NCI-H1105 treated with DMSO at 0.1 percent for 48 hours (cell line): ENCODE measurements at regions not wholly inside any gene's neighbourhood (a gene's known extent, or its start where the extent isn't known, plus 50 kb on each side); places are given as distances from the start of the nearest gene placed in this dataset.
A peak's percentile ranks its signal among the peaks of the same experiment; 100 is the strongest.
"Not testable (repeated sequence)": the region's sequence is repeated elsewhere in the genome, so short reads cannot be mapped to it uniquely, and the experiment has no call there.

Source experiments
- DNase-seq: peaks from one replicate; lab custom pipeline; 2025; lab: John Stamatoyannopoulos, UW

DNA sequence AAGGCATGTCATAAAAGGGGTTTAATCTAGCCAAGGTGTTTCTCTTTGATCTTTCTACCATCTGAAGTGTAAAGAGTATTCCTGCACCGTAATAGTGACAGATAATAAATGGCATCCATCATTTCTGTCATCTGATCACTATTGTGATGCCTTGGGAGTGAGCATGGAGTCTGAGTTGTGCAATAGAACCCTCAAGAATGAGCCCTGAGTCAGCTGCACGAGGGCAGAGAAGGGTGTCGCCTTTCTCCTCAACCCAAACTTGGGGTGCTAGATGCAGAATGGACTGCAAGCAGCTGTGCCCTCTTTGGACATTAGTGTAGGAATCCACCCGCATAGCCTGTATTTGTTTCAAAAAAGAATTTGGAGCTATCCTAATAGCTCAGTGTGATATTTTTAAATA is 115.2 kb downstream of the ZNF37A start:
- DNase-seq: no peak

DNA sequence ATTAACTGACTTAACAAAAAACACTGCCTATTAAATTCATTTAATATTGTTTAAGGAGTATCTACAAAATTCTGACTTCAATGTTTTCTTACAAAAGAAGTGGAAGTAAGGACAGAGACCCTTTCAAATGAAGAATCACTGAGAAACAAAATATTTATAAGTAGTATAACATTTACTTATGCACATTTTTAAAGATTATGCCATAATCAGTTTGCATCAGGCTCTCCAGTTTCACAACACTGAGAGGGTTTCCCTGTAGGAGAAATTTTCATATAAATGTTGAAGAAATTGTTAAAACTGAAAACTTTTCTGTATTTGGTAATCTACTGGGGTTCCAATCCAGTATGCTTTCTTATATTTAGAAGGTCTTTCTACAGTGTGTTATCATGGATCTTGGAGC is 115.6 kb downstream of the ZNF37A start:
- DNase-seq: not testable (repeated sequence)

DNA sequence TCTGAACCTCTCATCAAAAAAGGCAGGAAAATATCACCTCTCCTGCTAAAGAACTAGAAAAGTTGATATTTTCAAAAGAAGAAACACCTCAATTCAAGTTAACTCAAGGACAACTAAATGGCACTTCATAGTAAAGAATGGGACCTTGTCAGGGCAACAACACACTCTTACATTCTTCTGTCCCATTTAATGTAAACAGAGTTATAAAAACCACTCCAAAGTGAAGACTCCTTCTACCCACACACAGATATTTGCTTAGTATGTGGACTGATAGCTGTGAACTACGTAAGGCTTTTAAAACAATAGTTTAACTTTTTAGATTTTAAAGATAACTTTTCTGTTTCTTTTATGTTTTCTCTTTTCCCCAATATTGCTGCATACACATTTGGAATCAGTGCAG is 118.3 kb downstream of the ZNF37A start:
- DNase-seq: no peak

DNA sequence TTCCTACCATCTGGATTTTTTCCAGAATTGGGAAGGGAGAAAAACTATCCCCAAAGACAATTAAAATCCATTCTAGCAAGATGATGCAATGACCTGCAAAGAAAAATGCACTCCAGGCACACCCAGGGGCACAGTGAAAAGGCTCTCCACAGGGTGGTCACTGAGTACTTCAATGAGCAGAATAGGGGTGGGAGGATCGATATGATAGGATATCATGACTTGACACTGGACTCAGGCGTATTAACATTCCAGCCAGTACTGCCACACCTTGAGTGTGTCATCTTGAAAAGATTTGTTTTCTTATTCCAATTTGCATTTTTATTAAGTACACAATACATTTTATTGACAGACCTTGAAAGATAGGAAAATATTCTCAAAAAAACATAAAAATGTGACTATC is 132.2 kb downstream of the ZNF37A start:
- DNase-seq: no peak

DNA sequence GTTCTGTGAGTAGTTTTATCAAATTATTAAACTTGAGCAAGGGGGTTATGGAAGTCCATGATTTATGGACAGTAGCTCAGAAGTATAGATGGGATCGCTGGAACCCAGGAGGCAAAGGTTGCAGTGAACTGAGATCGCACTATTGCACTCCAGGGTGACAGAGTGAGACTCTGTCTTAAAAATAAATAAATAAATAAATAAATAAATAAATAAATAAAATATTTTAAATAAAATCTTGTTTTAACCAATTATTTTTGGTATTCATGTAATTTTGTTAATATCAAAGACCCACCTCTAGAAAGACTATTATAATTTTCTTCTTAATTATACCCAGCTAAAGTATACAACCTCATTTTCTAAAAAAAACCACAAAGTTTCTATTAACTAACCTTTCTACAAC is 134.3 kb downstream of the ZNF37A start:
- no peak for DNase-seq

DNA sequence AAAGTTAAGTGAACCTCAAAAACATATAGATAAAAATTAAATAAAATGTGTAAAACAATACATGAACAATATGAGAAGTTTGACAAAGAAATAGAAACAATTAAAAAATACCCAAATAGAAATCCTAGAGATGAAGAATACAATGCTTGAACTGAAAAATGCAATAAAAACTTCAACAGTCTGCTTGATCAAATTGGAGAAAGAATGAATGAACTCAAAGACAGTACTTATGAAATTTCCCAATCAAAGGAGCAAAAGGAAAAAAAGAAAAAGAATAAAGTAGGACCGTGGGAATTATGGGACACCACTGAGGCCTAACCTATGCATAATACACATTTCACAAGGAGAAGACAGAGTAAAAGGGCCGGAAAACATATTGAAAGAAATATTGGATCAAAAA is 144.3 kb downstream of the ZNF37A start:
- not testable (repeated sequence) for DNase-seq

DNA sequence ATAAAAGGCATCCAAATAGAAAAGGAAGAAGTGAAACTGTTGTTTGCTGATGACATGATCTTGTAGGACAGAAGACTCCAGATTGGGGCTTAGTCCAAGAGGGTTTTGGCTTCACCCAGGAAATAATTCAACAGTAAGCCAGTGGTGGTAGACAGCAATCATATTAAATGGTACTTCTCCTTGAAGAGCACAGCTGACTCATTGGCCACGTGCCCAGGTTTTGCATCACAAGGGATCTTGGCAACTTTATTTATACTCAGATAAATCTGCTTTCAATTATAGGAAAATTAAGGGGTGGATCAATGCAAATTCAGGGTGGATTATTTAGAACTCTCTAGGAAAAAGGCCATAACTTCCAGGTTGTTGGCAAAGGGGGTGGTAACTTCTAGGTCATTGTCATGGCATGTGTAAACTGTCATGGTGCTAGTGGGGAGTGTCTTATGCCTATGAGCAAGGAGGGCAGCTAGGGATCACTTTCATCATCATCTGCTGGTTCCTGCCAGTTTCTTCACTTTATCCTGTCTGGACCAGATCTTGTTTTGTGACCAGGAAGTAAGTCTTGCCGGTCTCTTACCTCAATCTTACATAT is 148.0 kb downstream of the ZNF37A start:
- not testable (repeated sequence) for DNase-seq

DNA sequence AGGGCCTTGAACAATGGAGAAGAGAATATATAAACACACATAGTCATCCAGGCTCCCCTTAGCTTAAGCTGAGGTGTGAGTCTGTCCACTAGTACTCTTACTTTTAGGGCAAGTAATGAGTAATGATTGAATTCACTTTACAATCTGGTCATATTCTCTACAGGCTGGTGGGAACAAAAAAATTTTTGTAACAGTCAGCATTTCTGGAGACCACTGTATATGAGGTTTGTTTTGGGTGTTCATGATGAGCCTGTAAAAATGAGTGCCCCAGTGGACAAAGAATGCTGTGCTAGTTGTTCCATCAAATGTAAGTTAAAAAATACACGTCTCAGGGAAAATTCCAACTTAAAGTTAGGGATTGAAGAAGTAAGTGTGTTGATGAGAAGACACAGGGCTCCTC is 154.0 kb downstream of the ZNF37A start:
- not testable (repeated sequence) for DNase-seq

DNA sequence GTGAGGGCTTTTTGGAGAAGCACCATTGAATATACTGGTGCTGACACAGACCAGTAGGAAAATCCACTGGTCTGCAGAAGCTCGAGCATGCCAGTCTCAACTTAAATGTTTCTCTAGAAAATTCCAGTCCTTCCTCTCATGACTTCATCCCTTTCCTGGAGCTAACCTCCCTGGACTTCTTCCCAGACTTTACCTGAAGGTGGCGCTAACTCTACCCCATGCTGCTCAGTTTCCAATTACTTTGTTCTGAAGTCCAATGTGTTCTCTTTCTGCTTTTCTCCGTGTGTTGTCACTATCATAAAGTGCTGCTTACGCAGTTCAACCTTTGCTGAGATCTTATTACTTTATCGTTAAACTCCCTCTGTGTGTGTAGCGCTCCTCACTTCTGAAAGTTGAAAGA is 158.4 kb downstream of the ZNF37A start:
- DNase-seq: not testable (repeated sequence)

DNA sequence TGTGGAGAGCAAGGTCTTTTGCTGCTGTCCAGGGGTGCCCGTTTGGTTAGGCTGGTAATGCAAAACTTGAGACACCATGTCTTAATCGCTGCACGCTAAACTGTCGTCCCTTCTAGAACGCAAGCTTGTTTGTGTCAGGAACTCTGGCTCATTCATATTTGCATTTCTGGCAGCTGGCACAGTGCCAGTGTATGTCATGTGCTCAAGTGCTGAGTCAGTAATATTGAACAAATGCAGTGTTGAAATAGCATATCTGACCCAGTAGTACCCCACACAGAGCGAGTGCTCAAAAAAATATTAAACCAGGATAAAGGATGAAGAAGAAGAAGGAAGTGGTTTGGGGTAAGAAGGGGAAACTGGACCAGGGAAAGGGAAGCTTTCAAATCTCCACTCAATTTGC is 173.4 kb downstream of the ZNF37A start:
- not testable (repeated sequence) for DNase-seq

DNA sequence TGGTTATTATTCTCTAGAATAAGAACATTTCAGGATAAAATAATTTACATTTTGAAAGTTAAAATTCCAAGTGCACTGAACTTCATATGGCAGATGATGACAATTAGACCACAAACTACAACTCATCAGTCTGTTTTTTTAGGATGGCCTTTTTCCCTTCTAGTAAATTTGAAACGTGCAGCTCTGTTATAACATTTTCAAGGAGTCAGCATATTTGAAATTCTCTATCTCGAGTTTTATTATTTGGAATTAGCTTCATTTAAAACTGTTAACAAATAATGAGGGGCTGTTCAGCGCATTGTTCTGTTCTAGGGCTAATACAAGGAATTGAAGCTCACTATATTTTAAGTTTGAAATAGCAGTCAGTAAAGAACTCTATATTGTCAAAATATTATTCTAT is 176.9 kb downstream of the ZNF37A start:
- DNase-seq: not testable (repeated sequence)

DNA sequence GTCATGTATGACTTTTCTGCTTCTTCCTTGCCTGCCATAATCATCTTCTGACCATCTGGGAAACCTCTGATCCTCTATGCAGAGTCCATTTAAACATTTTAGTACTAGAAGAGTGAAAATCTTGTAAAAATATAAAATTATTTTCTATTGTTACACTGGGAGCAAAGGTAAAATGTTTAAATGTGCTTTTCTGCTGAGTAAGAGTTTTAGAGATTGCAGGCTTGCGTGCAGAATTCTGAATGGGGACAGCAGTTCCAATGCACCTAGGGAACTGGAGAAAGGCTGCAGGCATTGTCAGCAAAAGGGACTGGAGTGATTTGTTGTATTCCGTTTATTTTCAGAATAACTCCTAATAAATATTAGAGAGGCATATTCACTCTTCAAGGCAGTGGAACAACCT is 180.7 kb downstream of the ZNF37A start:
- DNase-seq: not testable (repeated sequence)

DNA sequence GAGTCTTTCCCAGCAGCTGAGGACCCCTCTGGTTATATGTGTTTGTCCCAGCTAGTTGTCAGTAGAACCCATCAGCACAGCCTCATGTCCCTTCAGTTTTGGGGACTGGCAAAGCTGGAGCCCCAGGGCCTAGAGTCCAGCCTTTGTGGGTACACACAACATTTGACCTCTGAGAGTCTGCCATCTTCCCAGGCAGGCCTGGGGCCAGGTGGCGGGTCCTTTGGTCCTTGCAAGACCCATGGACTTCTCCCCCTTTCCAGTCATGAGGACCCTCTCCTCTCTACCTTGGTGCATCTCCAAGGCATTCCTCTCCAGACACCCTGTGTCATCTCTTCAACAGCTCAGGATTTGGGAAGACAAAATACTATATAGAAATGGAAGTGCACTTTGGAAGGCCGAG is 198.4 kb downstream of the ZNF37A start:
- DNase-seq: not testable (repeated sequence)

DNA sequence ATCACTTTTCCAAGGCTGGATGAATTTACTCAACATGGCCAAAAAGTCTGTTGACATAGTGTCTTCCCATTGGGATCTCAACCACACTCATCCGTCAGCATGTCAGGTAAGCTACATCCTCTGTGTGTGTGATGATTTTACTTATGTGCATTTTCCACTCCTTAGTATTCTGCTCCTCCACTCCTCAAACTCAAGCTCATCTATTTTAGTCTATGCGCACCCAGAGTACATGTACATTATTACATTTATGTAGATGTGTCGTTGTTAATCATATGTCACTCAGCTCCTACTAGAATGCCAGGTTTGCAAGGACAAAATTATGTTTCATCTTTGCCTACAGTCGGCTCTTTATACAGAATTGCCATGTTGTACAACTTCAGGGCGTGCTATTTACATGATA is 216.0 kb downstream of the ZNF37A start:
- DNase-seq: not testable (repeated sequence)

DNA sequence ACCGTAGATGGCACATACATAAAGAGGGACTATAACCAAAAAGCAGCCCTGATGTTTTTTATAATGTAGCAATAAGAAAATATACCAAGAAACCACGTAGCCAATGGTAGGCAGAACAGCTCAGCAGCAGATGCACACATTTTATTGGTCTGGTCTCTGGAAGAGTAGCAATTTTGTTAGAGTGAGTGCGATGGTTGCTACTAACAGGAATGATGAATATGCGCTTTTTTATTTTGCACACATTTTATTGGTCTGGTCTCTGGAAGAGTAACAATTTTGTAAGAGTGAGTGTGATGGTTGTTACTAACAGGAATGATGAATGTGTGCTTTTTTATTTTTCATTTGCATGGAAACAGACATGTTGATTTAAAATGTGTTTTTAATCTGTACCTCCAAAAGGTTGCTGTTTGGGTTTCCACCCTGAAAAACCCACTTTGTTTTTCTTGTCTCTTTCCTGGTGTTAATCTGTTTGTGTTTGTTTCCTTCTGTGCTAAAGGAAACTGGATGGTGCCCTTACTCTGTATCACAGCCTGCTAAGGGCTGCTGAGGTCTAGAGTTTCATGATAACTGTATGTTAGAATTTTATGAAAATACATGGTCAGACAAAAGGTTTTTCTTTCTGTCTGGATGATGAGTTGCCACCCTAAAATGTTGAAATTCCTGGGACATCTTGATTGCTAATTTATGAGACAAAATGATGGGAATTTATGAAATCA is 221.1 kb downstream of the ZNF37A start:
- not testable (repeated sequence) for DNase-seq

DNA sequence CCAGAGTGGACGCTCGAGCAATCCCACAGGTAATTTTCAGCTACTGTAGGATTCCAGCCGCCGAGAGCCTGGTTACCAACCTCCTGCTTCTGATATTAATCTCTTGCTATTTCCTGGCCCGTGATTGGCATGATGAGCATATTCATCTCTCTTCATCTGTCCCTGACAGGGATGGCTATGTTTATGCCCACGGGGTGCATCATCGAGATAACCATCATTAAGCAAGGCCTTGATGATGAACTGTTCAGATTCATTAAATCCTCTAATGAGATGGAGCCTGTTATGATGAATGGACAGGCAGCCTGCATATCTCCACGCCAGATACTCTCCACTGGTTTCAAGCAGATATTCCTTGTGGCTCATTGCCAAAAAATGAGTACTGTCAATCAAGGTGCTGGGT is 227.3 kb downstream of the ZNF37A start:
- DNase-seq: not testable (repeated sequence)

DNA sequence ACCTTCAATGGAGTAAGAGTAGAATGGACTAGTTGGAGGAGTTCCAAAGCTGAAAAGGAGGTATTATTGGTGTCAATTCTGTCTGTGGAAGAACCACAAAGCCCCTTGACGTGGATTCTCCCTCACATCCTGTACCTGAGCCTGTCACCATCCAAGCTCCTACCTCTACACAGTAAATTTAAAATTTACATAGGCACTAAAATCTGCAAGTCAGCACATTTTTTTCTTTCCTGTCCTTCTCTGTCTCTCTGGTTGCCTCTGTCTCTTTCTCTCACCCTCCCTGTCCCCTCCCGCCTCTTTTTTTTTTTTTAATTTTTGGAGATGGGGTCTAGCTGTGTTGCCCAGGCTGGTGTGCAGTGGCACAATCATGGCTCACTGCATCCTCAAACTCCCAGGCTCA is 236.2 kb downstream of the ZNF37A start:
- DNase-seq: not testable (repeated sequence)

DNA sequence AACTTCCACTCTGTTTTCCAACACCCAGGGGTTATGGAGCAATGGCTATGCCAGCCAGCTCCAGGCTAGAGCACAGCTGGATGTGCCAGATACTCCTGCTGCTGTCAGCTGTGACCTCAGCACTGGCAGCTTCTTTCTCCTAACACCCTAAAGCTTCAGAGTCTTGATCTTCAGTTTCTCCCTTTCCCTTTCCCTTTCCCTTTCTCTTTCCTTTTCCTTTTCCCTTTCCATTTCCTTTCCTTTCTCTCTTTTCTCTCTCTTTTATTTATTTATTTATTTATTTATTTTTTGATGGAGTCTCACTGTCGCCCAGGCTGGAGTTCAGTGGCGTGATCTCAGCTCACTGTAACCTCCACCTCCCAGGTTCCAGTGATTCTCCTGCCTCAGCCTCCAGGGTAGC is 237.0 kb downstream of the ZNF37A start:
- DNase-seq: not testable (repeated sequence)

DNA sequence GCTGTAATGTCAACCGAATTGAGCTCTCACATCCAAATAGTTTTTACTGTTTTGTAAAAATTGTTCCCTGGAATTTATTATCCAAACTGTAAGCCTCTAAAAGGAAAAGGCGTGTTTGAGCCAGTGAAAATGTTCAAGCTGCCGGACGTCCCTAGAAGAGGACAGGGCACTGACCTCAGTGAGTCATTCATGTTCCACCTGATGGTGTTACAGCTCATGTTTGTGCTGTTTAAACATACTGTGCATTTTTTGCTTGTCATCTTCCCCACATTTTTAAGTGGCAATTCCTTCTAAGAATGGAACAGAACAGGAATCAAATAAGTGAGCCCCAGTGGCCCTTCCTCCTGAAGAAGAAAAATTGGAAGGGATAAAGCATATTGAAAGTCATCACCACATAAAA is 239.6 kb downstream of the ZNF37A start:
- DNase-seq: not testable (repeated sequence)

DNA sequence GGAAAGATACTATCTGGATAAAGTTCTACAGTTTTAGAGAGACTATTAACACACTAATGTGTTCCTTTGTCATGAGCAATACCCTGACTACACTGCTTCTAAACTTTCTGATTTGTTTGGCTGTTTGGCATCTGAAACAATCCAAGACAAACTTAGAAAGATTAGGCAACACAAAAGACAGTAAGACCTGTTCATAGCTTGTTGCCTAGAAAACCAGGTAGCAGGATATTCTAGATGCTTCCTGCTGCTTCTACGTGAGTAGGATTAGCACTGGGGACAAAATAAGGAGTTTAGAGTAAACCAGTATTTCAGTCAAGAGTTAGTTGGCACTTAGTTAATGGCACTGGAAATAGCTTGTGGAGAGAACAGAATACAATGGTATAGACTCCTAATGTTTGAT is 256.5 kb downstream of the ZNF37A start:
- DNase-seq: not testable (repeated sequence)

DNA sequence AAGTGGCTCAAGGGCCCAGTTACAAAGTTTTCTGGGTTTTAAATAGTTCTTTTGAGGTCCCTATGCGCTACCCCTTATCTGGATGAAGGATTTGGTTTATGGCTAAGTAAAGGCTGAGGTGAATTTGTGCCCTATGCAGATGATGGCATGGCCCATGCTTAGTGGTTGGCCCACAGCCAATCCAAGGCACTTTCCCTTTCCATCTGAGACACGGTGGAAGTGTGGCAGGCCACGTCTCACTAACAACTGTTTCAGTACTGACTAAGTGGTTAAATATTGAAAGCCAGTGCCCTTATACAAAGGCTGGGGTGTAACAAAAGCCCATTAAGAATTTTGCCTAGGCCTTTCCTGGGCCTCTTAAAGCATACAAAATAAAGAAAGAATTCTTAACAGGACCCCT is 260.3 kb downstream of the ZNF37A start:
- DNase-seq: not testable (repeated sequence)

DNA sequence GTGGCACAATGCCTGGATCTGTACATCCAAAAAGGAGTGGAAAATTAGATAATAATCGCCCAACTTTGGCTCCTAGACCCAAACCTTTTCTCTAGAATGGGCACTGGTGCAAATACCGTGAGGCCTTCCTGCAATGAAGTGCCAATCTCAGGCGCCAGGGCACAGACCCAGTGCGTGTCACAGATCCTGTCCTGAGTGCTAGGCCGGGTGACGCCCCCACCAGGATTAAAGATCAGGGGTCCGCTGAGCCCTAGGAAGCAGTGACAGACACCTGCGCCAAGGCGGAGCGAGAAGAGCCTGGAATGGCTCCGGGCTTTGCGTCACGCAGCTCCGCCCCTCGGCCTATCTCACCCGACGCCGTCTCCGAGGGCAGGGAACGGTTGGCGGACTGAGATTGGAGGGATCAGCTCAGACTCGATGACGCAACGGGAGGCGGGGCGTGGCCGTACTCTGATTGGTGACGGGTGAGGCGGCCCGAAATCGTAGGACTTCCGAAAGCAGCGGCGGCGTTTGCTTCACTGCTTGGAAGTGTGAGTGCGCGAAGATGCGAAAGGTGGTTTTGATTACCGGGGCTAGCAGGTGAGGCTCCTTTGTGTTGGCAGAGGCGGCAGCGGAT is 261.9 kb downstream of the ZNF37A start:
- peak; percentile 26 for DNase-seq

DNA sequence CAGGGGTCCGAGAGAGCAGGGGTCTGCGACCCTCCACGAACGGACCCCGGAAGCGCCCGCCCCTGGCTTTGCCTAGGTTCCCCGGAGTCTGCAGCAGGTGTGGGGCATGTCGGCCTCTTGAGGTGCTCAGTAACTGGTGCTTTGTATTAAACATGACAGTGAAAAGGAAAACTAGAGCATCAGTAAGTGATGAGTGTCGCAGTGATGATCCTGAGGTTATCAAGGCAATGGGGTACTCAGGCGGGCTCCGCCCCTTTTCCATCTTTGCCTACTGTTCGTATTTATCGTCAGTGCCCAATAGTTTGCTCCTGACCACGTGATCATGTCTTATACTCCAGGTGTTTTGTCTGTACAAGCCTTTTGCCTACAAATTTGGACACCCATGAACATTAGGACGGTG is 262.4 kb downstream of the ZNF37A start:
- not testable (repeated sequence) for DNase-seq
